Vagina (tissue), 2 donors: ENCODE measurements at regions not wholly inside any gene's neighbourhood (a gene's known extent, or its start where the extent isn't known, plus 50 kb on each side); places are given as distances from the start of the nearest gene placed in this dataset.

Experiments used
- DNase-seq, 2 donors: peaks; one replicate each; pipeline ENCODE4 v3.0.0-alpha.2; 2017; ENCODE audit errors: extremely low spot score in 2 of 2
- H3K27ac ChIP-seq: fragments of 200-600 bp; sonication (generic); one replicate; pipeline ENCODE4 v1.5.1; 2019
- H3K27me3 ChIP-seq: fragments of 200-600 bp; sonication (generic); one replicate; pipeline ENCODE4 v1.5.1; 2019
- H3K36me3 ChIP-seq, 2 donors: fragments of 200-600 bp; sonication (generic); one replicate each; pipeline ENCODE4 v1.5.1; 2017 to 2019
- H3K4me1 ChIP-seq: fragments of 200-600 bp; sonication (generic); one replicate; pipeline ENCODE4 v1.5.1; 2019
- H3K4me3 ChIP-seq, 2 donors: fragments of 200-600 bp; sonication (generic); 1 replicate in 1 of 2; 2 replicates in 1 of 2; pipeline ENCODE4 v1.5.1; 2016 to 2019
- H3K9me3 ChIP-seq: fragments of 200-600 bp; sonication (generic); one replicate; pipeline ENCODE4 v1.5.1; 2019
- CTCF ChIP-seq, 3 experiments: fragments of 450-650 bp in 2 of 3; fragments of 200-600 bp in 1 of 3; sonication (generic) in 1 of 3; IDR thresholded peaks; one replicate each; pipeline ENCODE4 v1.5.1; 2017 to 2019; ENCODE audit warnings: antibody characterized with exemption in 3 of 3, mild to moderate bottlenecking in 2 of 3, moderate library complexity in 2 of 3
- POLR2A ChIP-seq, 2 donors: fragments of 450-650 bp; IDR thresholded peaks; one replicate each; pipeline ENCODE4 v1.6.1; 2017; ENCODE audit warnings: antibody characterized with exemption in 2 of 2, mild to moderate bottlenecking in 2 of 2, moderate library complexity in 2 of 2
- POLR2AphosphoS5 ChIP-seq, 2 donors: sonication (generic); formaldehyde crosslinking; IDR thresholded peaks; one replicate each; pipeline ENCODE4 v1.9.0; 2017; ENCODE audit warnings: antibody characterized with exemption in 2 of 2, mild to moderate bottlenecking in 2 of 2, low read depth in 1 of 2; ENCODE audit not compliant: insufficient read depth in 1 of 2
- intact Hi-C: fragments of 100-400 bp; cut with DNase I; formaldehyde crosslinking; loops from one replicate; pipeline ENCODE4 v1.15.1; 2023

DNA sequence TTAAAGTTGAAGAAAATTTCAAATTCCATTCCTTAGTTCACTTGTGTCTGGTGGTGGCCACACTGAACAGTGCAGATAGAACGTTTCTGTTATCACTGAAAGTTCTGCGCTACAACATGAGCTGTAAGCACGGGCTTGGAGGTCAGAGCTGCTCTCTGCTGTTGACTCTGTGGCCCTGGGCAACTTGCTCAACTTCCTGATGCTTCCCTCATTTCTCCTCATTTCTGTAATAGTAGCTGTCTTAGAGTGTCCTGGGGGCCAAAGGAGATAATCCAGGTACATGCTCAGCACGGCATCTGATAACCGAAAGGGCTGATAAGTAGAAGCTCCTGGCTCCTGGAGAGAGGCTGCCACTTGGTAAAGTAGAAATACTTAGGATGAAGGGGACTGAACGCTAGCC is 92.3 kb upstream of the DUSP5 start:
- H3K4me1 ChIP-seq: peaks cover 5% of the 10 kb centered on the region
- no peaks in the 10 kb centered on the region for H3K9me3 ChIP-seq
- H3K27me3 ChIP-seq: no peaks in the 10 kb centered on the region
- no peak for DNase-seq
- TF ChIP-seq POLR2AphosphoS5 (IDR thresholded peaks at IDR 0.05; ENCODE audit: insufficient read depth in 1 of 2, low read depth in 1 of 2): no peak
- no peak for TF ChIP-seq CTCF (IDR thresholded peaks at IDR 0.05)
- TF ChIP-seq POLR2A (IDR thresholded peaks at IDR 0.05): no peak
- no peaks in the 10 kb centered on the region for H3K36me3 ChIP-seq
- H3K27ac ChIP-seq: no peak overlapping the region
- H3K4me3 ChIP-seq: no peak overlapping the region
- intact Hi-C loops: no loop called here

GRCh38 chr10:110407301-110408170 is 90.2 kb upstream of the DUSP5 start:
- no peak for TF ChIP-seq POLR2A (IDR thresholded peaks at IDR 0.05)
- Histone ChIP-seq H3K27me3 (no peaks in the 10 kb centered on the region), H3K36me3 (no peaks in the 10 kb centered on the region), H3K4me3 (no peak overlapping the region), H3K27ac (no peak overlapping the region), H3K4me1 (peaks cover 16% of the 10 kb centered on the region), H3K9me3 (no peaks in the 10 kb centered on the region)
- intact Hi-C loops: no loop called here
- DNase-seq: no peak

DNA sequence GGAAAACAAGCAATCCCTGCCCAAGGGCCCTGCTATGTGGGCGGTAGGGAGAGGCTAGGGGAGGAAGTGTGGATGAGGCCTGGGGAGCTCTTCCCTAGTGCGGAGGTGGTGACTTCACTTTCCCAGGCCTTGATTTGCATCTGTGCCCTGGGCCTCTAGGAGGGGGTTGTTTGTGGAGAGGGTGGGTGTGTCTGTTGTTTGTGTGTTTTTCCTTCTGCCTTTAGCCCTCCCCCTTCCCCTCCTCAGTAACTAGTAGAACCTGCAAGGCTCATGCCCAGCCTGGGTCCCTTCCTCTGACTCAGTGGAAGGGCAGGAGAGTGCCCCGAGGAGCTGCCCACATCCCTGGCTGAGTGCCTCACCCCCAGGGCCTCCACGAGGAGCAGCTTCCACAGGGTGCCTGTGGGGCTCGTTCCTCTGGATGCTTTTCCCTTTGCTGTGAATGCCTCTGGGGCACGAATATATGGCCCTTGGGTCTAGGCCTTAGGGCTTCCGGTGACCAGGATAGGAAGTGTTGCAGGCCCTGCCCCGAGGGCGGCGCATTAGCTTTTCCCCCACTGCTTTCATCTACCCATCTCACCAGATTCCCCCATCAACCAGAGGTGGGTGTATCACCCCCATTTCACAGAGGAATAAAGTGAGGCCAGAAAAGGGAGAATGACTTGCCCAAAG is 89.4 kb upstream of the DUSP5 start:
- Histone ChIP-seq H3K4me1 (peaks cover 16% of the 10 kb centered on the region), H3K4me3 (no peak overlapping the region), H3K27ac (no peak overlapping the region), H3K36me3 (no peaks in the 10 kb centered on the region), H3K27me3 (no peaks in the 10 kb centered on the region), H3K9me3 (no peaks in the 10 kb centered on the region)
- no peak for DNase-seq
- intact Hi-C loops: no loop called here
- TF ChIP-seq CTCF (IDR thresholded peaks at IDR 0.05) (no peak), POLR2AphosphoS5 (IDR thresholded peaks at IDR 0.05; ENCODE audit: insufficient read depth in 1 of 2, low read depth in 1 of 2) (no peak), POLR2A (IDR thresholded peaks at IDR 0.05) (no peak)

DNA sequence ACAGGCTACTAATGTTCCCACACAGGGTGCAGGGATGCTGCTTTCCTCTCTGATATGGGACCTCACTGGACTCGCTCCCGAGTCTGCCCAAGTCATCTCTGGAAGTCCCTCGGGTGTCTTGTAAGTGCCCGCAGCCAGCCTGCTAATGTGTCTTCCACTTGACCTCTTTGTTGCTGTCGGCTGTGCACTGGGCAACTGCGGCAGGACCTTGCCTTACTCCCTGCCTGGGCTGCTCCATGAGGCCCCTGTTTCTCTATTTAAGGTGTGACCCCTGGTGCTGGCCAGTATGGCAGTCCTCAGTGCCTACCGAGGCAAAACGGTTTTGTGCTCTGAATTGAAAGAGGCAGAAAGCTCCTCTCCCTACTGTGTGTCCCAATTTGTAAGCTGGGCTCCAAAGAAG is 88.8 kb upstream of the DUSP5 start:
- Histone ChIP-seq H3K4me1 (peaks cover 16% of the 10 kb centered on the region), H3K27me3 (no peaks in the 10 kb centered on the region), H3K9me3 (no peaks in the 10 kb centered on the region), H3K36me3 (no peaks in the 10 kb centered on the region), H3K4me3 (no peak overlapping the region), H3K27ac (no peak overlapping the region)
- no peak for TF ChIP-seq POLR2A (IDR thresholded peaks at IDR 0.05)
- TF ChIP-seq CTCF (IDR thresholded peaks at IDR 0.05): no peak
- intact Hi-C loops: no loop called here
- DNase-seq: no peak

- no peak for DNase-seq
- H3K36me3 ChIP-seq: no peaks in the 10 kb centered on the region
- intact Hi-C loops: no loop called here
- H3K27me3 ChIP-seq: no peaks in the 10 kb centered on the region
- H3K9me3 ChIP-seq: no peaks in the 10 kb centered on the region
- H3K4me1 ChIP-seq: peaks cover 16% of the 10 kb centered on the region
- TF ChIP-seq POLR2A (IDR thresholded peaks at IDR 0.05) (no peak), POLR2AphosphoS5 (IDR thresholded peaks at IDR 0.05; ENCODE audit: insufficient read depth in 1 of 2, low read depth in 1 of 2) (no peak), CTCF (IDR thresholded peaks at IDR 0.05) (no peak)
- H3K27ac ChIP-seq: no peak overlapping the region
- H3K4me3 ChIP-seq: no peak overlapping the region
These were observed 88.2 kb upstream of the DUSP5 start for GRCh38 chr10:110409488-110409887.
